ENCODE measurements at regions not wholly inside any gene's neighbourhood (a gene's known extent, or its start where the extent isn't known, plus 50 kb on each side); places are given as distances from the start of the nearest gene placed in this dataset.

GRCh38 chr10:75302029-75302428, 66.3 kb upstream of the COMTD1 start:
- Histone ChIP-seq H3K27me3 (ENCODE audit: insufficient read depth, low read length) (no peaks in the 10 kb centered on the region), H3K4me1 (ENCODE audit: insufficient read depth, low read length, severe bottlenecking) (no peaks in the 10 kb centered on the region), H3F3A (ENCODE audit: insufficient read depth, low read length) (no peaks in the 10 kb centered on the region), H4K20me1 (ENCODE audit: insufficient read depth, low read length) (no peaks in the 10 kb centered on the region), H2AFZ (ENCODE audit: low read length) (no peak overlapping the region), H3K36me3 (ENCODE audit: insufficient read depth, low read length) (no peaks in the 10 kb centered on the region), H3K4me3 (ENCODE audit: low read depth, low read length, poor library complexity, severe bottlenecking) (no peak overlapping the region), H3K9me2 (ENCODE audit: low read depth, low read length) (no peaks in the 10 kb centered on the region), H3K4me2 (ENCODE audit: low read length) (no peak overlapping the region), H3K9ac (ENCODE audit: low read length) (no peak overlapping the region), H3K79me2 (ENCODE audit: insufficient read depth, low read length) (no peaks in the 10 kb centered on the region), H3K27ac (ENCODE audit: low read depth, low read length, poor library complexity, severe bottlenecking) (no peak overlapping the region), H3K9me3 (ENCODE audit: low read length) (0 out of 2 replicates have a peak, but pooled peaks cover 4% of the 10 kb centered on the region)
- TF ChIP-seq EZH2 (IDR thresholded peaks at IDR 0.05; ENCODE audit: borderline replicate concordance, low read length) (no peak), CTCF (IDR thresholded peaks at IDR 0.05; ENCODE audit: low read length) (no peak)

- H3F3A ChIP-seq (ENCODE audit: insufficient read depth, low read length): no peaks in the 10 kb centered on the region
- no peak overlapping the region for H3K4me2 ChIP-seq (ENCODE audit: low read length)
- no peak overlapping the region for H3K4me3 ChIP-seq (ENCODE audit: low read depth, low read length, poor library complexity, severe bottlenecking)
- no peak overlapping the region for H3K27ac ChIP-seq (ENCODE audit: low read depth, low read length, poor library complexity, severe bottlenecking)
- H3K79me2 ChIP-seq (ENCODE audit: insufficient read depth, low read length): no peaks in the 10 kb centered on the region
- no peaks in the 10 kb centered on the region for H3K9me3 ChIP-seq (ENCODE audit: low read length)
- H3K27me3 ChIP-seq (ENCODE audit: insufficient read depth, low read length): peaks cover 8% of the 10 kb centered on the region
- H2AFZ ChIP-seq (ENCODE audit: low read length): no peak overlapping the region
- no peaks in the 10 kb centered on the region for H4K20me1 ChIP-seq (ENCODE audit: insufficient read depth, low read length)
- no peaks in the 10 kb centered on the region for H3K36me3 ChIP-seq (ENCODE audit: insufficient read depth, low read length)
- no peaks in the 10 kb centered on the region for H3K9me2 ChIP-seq (ENCODE audit: low read depth, low read length)
- H3K9ac ChIP-seq (ENCODE audit: low read length): no peak overlapping the region
- H3K4me1 ChIP-seq (ENCODE audit: insufficient read depth, low read length, severe bottlenecking): peaks cover 15% of the 10 kb centered on the region
- TF ChIP-seq CTCF (IDR thresholded peaks at IDR 0.05; ENCODE audit: low read length): no peak
- TF ChIP-seq EZH2 (IDR thresholded peaks at IDR 0.05; ENCODE audit: borderline replicate concordance, low read length): no peak
Measured at GRCh38 chr10:75297021-75297599, 61.4 kb upstream of the COMTD1 start.

- H2AFZ ChIP-seq (ENCODE audit: low read length): no peak overlapping the region
- no peak for TF ChIP-seq CTCF (IDR thresholded peaks at IDR 0.05; ENCODE audit: low read length)
- no peak for TF ChIP-seq EZH2 (IDR thresholded peaks at IDR 0.05; ENCODE audit: borderline replicate concordance, low read length)
- no peaks in the 10 kb centered on the region for H4K20me1 ChIP-seq (ENCODE audit: insufficient read depth, low read length)
- H3K27me3 ChIP-seq (ENCODE audit: insufficient read depth, low read length): peaks cover 8% of the 10 kb centered on the region
- H3K9me3 ChIP-seq (ENCODE audit: low read length): no peaks in the 10 kb centered on the region
- no peaks in the 10 kb centered on the region for H3K36me3 ChIP-seq (ENCODE audit: insufficient read depth, low read length)
- no peak overlapping the region for H3K27ac ChIP-seq (ENCODE audit: low read depth, low read length, poor library complexity, severe bottlenecking)
- H3K4me3 ChIP-seq (ENCODE audit: low read depth, low read length, poor library complexity, severe bottlenecking): no peak overlapping the region
- H3K4me1 ChIP-seq (ENCODE audit: insufficient read depth, low read length, severe bottlenecking): peaks cover 15% of the 10 kb centered on the region
- no peaks in the 10 kb centered on the region for H3K9me2 ChIP-seq (ENCODE audit: low read depth, low read length)
- no peaks in the 10 kb centered on the region for H3K79me2 ChIP-seq (ENCODE audit: insufficient read depth, low read length)
- no peak overlapping the region for H3K9ac ChIP-seq (ENCODE audit: low read length)
- H3F3A ChIP-seq (ENCODE audit: insufficient read depth, low read length): no peaks in the 10 kb centered on the region
- peak overlapping the region; percentile 77; the same call in 1 of the 2 replicates for H3K4me2 ChIP-seq (ENCODE audit: low read length)
Measured at GRCh38 chr10:75295868-75296441, 60.2 kb upstream of the COMTD1 start.

Data from OCI-LY1 (cell line).